Stimulated activated CD8-positive, alpha-beta memory T cell treated with anti-CD3 and anti-CD28 coated beads, Interleukin-7, amount 100 ng/mL, for 1 hour (primary cell): ENCODE measurements at regions not wholly inside any gene's neighbourhood (a gene's known extent, or its start where the extent isn't known, plus 50 kb on each side); places are given as distances from the start of the nearest gene placed in this dataset.

Source experiments
- DNase-seq, 2 donors: peaks; one replicate each; pipeline ENCODE4 v3.0.0-alpha.2; 2020; ENCODE audit warnings: low read depth in 2 of 2

GRCh38 chr6:148090326-148090725 is 252.3 kb upstream of the SASH1 start:
- no peak for DNase-seq

- no peak for DNase-seq
These were observed 251.2 kb upstream of the SASH1 start for GRCh38 chr6:148091394-148091793.

- DNase-seq, result no peak
These were observed 239.2 kb upstream of the SASH1 start for GRCh38 chr6:148103436-148103835.

GRCh38 chr6:148104131-148104530 is 238.5 kb upstream of the SASH1 start:
- DNase-seq, result no peak

GRCh38 chr6:148105695-148106094 is 236.9 kb upstream of the SASH1 start:
- no peak for DNase-seq

- DNase-seq, result no peak
These were observed 234.7 kb upstream of the SASH1 start for GRCh38 chr6:148107911-148108310.

- DNase-seq, result no peak
These were observed 232.9 kb upstream of the SASH1 start for GRCh38 chr6:148109732-148110131.

- no peak for DNase-seq
These were observed 231.7 kb upstream of the SASH1 start for GRCh38 chr6:148110925-148111324.

GRCh38 chr6:148112851-148113319 is 229.8 kb upstream of the SASH1 start:
- no peak for DNase-seq

- no peak for DNase-seq
These were observed 226.6 kb upstream of the SASH1 start for GRCh38 chr6:148116001-148116400.

- no peak for DNase-seq
These were observed 224.4 kb upstream of the SASH1 start for GRCh38 chr6:148118244-148118643.

- no peak for DNase-seq
These were observed 214.5 kb upstream of the SASH1 start for GRCh38 chr6:148128014-148128730.

GRCh38 chr6:148134592-148134991 is 208.0 kb upstream of the SASH1 start:
- DNase-seq, result no peak

- no peak for DNase-seq
These were observed 206.1 kb upstream of the SASH1 start for GRCh38 chr6:148136586-148136985.

GRCh38 chr6:148137652-148138051 is 205.0 kb upstream of the SASH1 start:
- no peak for DNase-seq

- no peak for DNase-seq
These were observed 204.1 kb upstream of the SASH1 start for GRCh38 chr6:148138573-148138972.

GRCh38 chr6:148140772-148141557 is 201.7 kb upstream of the SASH1 start:
- no peak for DNase-seq

- DNase-seq, result no peak
These were observed 199.8 kb upstream of the SASH1 start for GRCh38 chr6:148142821-148143220.

GRCh38 chr6:148143771-148144170 is 198.9 kb upstream of the SASH1 start:
- DNase-seq, result no peak

GRCh38 chr6:148144917-148145521 is 197.6 kb upstream of the SASH1 start:
- peak in 1 of 2 donors; percentile 16 for DNase-seq

- DNase-seq, result no peak
These were observed 195.7 kb upstream of the SASH1 start for GRCh38 chr6:148146717-148147462.

GRCh38 chr6:148147463-148147830 is 195.2 kb upstream of the SASH1 start:
- no peak for DNase-seq
